Osteoblast (primary cell): ENCODE measurements at regions not wholly inside any gene's neighbourhood (a gene's known extent, or its start where the extent isn't known, plus 50 kb on each side); places are given as distances from the start of the nearest gene placed in this dataset.

Experiments used
- DNase-seq: peaks from one replicate; pipeline ENCODE4 v3.0.0; 2011; ENCODE audit warnings: low spot score, mixed read lengths; ENCODE audit not compliant: insufficient read length; ENCODE audit errors: missing footprints
- H2AFZ ChIP-seq: 2 replicates; pipeline ENCODE4 v1.6.0; 2011; ENCODE audit warnings: mild to moderate bottlenecking, low read length
- H3K27ac ChIP-seq: 2 replicates; pipeline ENCODE4 v1.5.1; 2011; ENCODE audit warnings: mild to moderate bottlenecking, low read depth, low read length, moderate library complexity
- H3K27me3 ChIP-seq: 2 replicates; pipeline ENCODE4 v1.6.0; 2012; ENCODE audit warnings: mild to moderate bottlenecking, control low read depth, inconsistent platforms, low read length, moderate library complexity; ENCODE audit not compliant: insufficient read depth
- H3K36me3 ChIP-seq: 2 replicates; pipeline ENCODE4 v1.5.1; 2011; ENCODE audit warnings: mild to moderate bottlenecking, low read length, control low read depth, moderate library complexity; ENCODE audit not compliant: insufficient read depth
- H3K4me1 ChIP-seq: 2 replicates; pipeline ENCODE4 v1.5.1; 2011; ENCODE audit warnings: mild to moderate bottlenecking, low read length, control low read depth, moderate library complexity; ENCODE audit not compliant: insufficient read depth
- H3K4me2 ChIP-seq: 2 replicates; pipeline ENCODE4 v1.6.0; 2011; ENCODE audit warnings: mild to moderate bottlenecking, low read length; ENCODE audit not compliant: insufficient read depth
- H3K4me3 ChIP-seq: fragments of 200-600 bp; sonication (generic); 3 replicates; pipeline ENCODE4 v1.5.1; 2012; ENCODE audit warnings: mild to moderate bottlenecking, low read length, inconsistent platforms; ENCODE audit not compliant: insufficient read depth
- H3K79me2 ChIP-seq: 2 replicates; pipeline ENCODE4 v1.6.0; 2012; ENCODE audit warnings: mild to moderate bottlenecking, low read length, control low read depth, inconsistent platforms; ENCODE audit not compliant: insufficient read depth
- H3K9me3 ChIP-seq: 2 replicates; pipeline ENCODE4 v1.5.1; 2011; ENCODE audit warnings: low read depth, low read length, control low read depth
- H4K20me1 ChIP-seq: 2 replicates; pipeline ENCODE4 v1.6.0; 2012; ENCODE audit warnings: mild to moderate bottlenecking, low read length, control low read depth; ENCODE audit not compliant: insufficient read depth
- CTCF ChIP-seq: IDR thresholded peaks from 2 replicates; pipeline ENCODE4 v1.5.1; 2011; ENCODE audit warnings: mild to moderate bottlenecking, low read depth, low read length, moderate library complexity; ENCODE audit errors: extremely low read depth

GRCh38 chr5:179417696-179418095 is 72.4 kb upstream of the ADAMTS2 start:
- Histone ChIP-seq H3K4me1 (peaks cover 4% of the 10 kb centered on the region), H3K4me2 (no peak overlapping the region), H3K79me2 (no peaks in the 10 kb centered on the region), H3K9me3 (no peaks in the 10 kb centered on the region), H3K27ac (no peak overlapping the region), H3K4me3 (no peak overlapping the region), H2AFZ (no peak overlapping the region), H3K27me3 (no peaks in the 10 kb centered on the region), H4K20me1 (no peaks in the 10 kb centered on the region), H3K36me3 (no peaks in the 10 kb centered on the region)
- peak; percentile 41 for DNase-seq
- no peak for TF ChIP-seq CTCF

- Histone ChIP-seq H3K27ac (no peak overlapping the region), H3K79me2 (no peaks in the 10 kb centered on the region), H3K27me3 (no peaks in the 10 kb centered on the region), H3K4me2 (no peak overlapping the region), H3K4me1 (no peaks in the 10 kb centered on the region), H3K9me3 (no peaks in the 10 kb centered on the region), H4K20me1 (no peaks in the 10 kb centered on the region), H2AFZ (no peak overlapping the region), H3K4me3 (no peak overlapping the region), H3K36me3 (no peaks in the 10 kb centered on the region)
- no peak for TF ChIP-seq CTCF
- peak; percentile 54 for DNase-seq
Observed at GRCh38 chr5:179417016-179417415, 71.8 kb upstream of the ADAMTS2 start.

- H3K4me1 ChIP-seq, result no peaks in the 10 kb centered on the region
- no peak for TF ChIP-seq CTCF
- H4K20me1 ChIP-seq, result no peaks in the 10 kb centered on the region
- H3K9me3 ChIP-seq, result no peaks in the 10 kb centered on the region
- no peaks in the 10 kb centered on the region for H3K27me3 ChIP-seq
- no peak overlapping the region for H3K4me2 ChIP-seq
- H3K79me2 ChIP-seq, result no peaks in the 10 kb centered on the region
- no peaks in the 10 kb centered on the region for H3K36me3 ChIP-seq
- peak; percentile 34 for DNase-seq
- no peak overlapping the region for H2AFZ ChIP-seq
- no peak overlapping the region for H3K4me3 ChIP-seq
- no peak overlapping the region for H3K27ac ChIP-seq
Observed at GRCh38 chr5:179416114-179416822, 71.0 kb upstream of the ADAMTS2 start.

GRCh38 chr5:179415291-179416060 is 70.2 kb upstream of the ADAMTS2 start:
- peak; percentile 60 for DNase-seq
- no peaks in the 10 kb centered on the region for H3K4me1 ChIP-seq

More at GRCh38 chr5:179415291-179416060, 70.2 kb upstream of the ADAMTS2 start:
- Histone ChIP-seq H3K79me2 (no peaks in the 10 kb centered on the region), H3K4me3 (no peak overlapping the region), H2AFZ (no peak overlapping the region), H3K27ac (no peak overlapping the region), H3K4me2 (no peak overlapping the region), H3K36me3 (no peaks in the 10 kb centered on the region), H4K20me1 (no peaks in the 10 kb centered on the region), H3K27me3 (no peaks in the 10 kb centered on the region), H3K9me3 (no peaks in the 10 kb centered on the region)
- no peak for TF ChIP-seq CTCF
